CD1c-positive myeloid dendritic cell (primary cell): ENCODE measurements at regions not wholly inside any gene's neighbourhood (a gene's known extent, or its start where the extent isn't known, plus 50 kb on each side); places are given as distances from the start of the nearest gene placed in this dataset.
"Not testable (repeated sequence)": the region's sequence is repeated elsewhere in the genome, so short reads cannot be mapped to it uniquely, and the experiment has no call there.

ENCODE experiments used
- DNase-seq: peaks from one replicate; pipeline ENCODE4 v3.0.0-alpha.2; 2016; ENCODE audit errors: extremely low spot score

DNA sequence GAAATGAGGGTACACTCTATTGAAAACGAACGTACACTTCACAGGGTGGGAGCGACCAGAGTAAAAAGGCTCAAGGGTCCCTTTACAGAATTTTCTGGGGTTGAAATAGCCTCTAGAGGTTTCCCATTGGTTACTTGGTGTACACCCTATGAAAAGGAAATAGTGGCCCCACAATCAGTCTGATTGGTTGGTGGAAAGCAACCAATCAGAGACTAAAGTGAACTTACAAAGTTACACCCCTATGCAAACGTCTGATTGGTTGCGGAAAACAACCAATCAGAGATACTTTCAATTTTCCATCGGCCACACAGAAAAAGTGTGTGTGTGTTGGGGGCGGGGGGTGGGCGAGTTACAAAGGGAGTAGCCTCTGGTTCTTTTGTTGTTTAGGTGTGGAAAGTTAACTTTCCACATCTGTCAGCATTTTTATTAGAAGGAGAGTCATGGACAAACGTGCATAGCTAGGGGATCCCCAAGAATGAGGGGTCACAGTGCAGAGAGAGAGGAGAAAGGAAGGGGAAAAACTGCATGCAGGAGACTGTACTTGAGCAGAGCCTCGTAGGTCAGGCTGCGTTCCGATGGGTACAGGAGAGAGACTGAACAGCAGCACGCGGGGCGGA is 1152.1 kb downstream of the TBC1D22A start:
- DNase-seq: no peak

DNA sequence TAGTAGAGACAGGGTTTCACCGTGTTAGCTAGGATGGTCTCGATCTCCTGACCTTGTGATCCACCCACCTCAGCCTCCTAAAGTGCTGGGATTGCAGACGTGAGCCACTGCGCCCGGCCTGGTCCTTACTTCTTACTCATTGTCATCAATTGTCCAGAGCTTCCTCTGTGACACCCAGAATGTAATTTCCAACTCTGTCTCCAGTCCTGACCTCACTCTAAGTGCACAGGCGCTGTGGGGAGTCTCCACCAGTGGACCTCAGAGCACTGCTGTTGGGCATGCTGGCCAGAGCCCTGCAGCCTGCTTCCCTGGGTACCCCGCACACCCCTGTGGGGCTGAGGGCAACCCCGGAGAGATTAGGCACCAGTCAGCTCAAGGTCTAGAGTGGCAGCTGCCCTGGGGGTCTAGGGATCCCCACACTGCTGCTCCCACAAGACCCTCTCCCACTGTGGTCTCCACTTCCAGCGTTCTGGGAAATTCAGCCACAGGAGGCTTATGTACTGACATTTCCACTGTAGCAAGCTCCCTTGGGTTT is 1140.3 kb downstream of the TBC1D22A start:
- DNase-seq: no peak

GRCh38 chr22:47901911-47902310 is 1139.5 kb downstream of the TBC1D22A start:
- DNase-seq: no peak

GRCh38 chr22:47899894-47900293 is 1137.4 kb downstream of the TBC1D22A start:
- DNase-seq: no peak

DNA sequence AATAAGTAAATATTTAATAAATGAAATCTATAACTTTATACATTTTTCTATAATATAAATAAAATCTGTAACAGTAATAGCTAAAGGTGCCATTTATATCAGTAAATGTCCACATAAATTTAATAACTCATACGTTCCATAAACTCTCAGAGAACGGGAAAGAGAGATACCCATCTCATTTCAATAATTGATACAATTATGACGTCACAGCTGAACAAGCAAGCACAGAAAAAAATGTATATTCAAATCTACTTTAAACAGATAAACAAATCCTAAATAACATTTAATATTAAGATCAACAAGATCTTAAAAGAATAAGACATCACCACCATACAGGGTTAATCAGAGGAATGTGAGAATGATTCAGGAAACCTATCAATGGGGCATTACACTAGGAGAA is 1136.5 kb downstream of the TBC1D22A start:
- DNase-seq: no peak

DNA sequence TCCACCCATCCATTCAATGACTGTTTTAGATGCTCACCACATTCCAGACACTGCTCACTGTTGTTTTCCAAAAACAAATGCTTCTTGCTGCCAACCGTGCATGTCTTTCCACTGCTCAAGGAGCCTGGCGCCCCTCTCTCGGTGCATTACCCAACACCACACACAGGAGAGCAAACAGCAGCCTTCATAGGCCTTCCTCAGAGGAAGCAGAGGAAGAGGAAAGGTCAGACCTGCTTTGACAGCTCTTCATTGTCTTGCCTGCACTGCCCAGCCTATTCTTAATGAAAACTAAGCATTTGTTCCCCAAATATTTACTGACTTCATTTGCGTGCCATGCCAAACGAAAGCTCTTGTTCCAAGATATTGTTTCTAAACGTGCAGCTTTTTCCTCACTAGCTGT is 1129.2 kb downstream of the TBC1D22A start:
- no peak for DNase-seq

DNA sequence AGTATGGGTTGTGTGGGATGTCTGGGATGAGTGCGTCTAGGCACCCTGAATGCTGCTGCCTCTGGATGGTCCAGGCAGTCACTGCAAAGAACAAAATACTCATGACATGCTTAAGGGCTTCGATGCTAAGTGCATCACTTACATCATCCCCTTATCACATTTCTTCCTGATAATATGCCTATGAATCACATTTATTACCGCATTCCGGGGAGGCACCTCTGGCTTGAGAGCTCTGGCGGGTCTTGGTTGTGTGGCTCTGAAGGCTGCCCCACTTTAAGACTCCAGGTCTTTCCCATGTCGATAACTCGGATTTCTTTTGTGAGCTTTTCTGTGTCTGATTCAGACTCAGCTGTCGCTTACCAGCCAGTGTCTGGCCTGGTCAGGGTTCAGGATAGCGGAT is 1126.4 kb downstream of the TBC1D22A start:
- DNase-seq: no peak

DNA sequence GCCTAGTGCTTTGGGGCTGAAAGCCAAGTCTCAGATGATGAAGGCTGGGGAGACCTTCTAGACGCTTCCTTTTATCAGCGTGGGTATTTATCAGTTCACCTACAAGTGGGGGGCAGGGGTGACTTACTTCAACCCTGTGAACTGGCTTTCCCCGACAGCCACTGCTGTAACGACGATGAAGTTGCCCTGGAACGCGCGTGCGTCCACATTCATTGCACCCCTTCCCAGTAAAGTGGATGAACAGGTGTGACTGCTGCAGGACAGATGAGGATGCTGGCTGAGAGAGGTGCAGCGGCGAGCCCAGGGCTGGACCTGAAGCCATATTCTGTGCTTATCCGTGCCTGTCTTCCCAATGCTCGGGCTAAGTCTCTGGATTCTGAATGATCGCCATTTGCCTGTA is 1122.3 kb downstream of the TBC1D22A start:
- no peak for DNase-seq

DNA sequence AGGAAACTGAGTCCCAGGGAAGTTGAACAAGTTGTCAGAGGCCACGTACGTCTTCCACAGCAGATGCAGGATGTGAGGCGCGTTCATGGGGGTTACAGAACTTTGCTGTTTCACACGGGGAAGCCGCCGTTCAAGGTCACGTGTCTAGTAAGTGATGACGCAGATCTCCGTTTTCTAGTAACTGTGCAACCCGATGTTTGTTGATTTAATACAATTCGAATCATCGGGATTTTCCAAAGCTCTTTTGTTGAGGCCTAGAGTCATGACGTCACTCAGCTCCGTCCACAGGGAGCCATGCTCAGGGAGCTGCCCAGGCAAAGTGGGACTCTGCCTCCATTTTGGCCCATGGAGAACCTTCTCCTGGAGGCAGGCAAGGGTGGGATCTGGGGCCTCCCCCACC is 1121.8 kb downstream of the TBC1D22A start:
- no peak for DNase-seq

DNA sequence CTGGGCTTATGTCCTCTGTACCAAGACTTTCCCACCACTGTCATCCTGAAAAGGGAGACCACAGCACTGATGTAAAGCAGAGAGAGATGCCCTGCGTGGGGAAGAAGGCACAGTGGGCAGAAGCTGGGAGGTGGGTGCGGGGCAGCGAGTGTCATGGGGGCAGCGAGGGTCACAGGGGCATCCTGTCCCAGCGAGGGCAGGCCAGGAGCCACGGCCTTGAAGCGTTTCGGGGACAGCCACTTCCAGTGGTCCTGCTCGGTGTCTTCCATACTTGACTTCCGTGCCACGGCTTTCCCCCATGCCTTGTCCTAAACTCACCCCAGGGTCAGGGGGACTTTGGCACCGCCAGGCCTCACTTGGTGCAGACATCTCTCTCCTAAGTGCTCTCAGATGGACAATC is 1121.3 kb downstream of the TBC1D22A start:
- DNase-seq: no peak

GRCh38 chr22:47879346-47879745 is 1116.9 kb downstream of the TBC1D22A start:
- DNase-seq: no peak

GRCh38 chr22:47878460-47878859 is 1116.0 kb downstream of the TBC1D22A start:
- DNase-seq: no peak

DNA sequence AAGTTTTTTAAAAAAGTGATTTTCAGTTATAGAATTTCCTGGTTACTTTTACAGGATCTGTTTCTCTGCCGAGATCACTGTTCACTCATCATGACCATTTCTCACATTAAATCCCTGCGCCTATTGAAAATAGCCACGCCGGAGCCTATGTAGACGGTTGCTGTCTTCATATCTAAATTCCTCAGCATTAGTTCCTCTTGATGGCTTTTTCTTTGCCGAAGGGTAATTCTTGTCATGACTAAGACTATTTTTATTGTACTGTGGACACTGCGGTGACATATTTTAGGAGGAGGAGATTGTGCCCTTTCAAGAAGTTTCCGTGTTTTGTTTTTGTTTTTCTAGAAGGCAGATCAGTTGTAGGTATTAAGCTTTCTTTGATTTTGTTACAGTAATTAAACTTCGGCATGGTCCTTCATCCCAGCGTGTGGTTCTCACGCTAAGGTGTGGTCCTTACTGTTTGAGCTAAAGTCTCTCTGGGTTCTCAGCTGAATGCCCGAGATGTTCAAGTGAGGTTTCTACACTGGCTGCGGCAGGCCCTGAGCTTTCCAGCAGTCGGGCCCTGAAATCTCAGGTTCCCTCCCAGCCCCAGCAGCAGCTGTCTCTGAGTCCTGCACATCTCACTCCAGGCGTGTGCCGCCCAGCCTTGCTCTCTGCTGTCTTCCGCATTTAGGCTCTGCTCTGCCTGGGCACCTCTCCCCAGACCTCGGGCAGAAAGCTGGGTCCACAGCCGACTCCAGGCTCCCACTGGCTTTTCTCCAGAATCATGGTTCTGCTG is 1110.5 kb downstream of the TBC1D22A start:
- no peak for DNase-seq

- no peak for DNase-seq
Observed at GRCh38 chr22:47865626-47866025, 1103.2 kb downstream of the TBC1D22A start.

GRCh38 chr22:47862394-47862793 is 1099.9 kb downstream of the TBC1D22A start:
- DNase-seq: no peak

GRCh38 chr22:47860907-47861306 is 1098.5 kb downstream of the TBC1D22A start:
- not testable (repeated sequence) for DNase-seq

DNA sequence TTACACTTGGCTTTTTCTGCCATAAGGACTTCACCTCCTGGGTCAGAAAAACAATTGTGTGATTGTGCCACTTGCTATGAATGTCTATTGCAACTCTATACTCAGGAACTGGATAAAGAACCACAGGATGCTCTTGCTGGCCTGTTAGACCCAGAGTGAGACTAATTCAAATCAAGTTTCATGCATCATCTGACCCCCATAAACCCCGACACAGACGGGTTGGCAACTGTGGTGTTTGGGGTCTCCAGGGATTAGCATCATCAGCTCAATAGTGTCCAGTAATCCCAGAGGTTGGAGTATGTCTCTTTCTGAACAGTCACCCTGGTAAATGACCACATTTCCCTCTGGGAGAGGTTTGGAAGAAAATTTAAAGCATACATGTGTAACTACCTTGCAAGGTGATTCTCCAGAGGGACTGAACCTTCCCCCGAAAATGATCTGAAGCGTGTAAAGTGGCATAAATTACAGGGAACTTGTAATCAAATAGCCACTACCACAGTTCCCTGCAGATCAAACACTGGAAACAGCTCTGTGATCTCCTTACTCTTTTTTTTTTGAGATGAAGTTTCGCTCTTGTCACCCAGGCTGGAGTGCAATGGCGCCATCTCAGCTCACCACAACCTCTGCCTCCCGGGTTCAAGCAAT is 1097.6 kb downstream of the TBC1D22A start:
- DNase-seq: no peak

DNA sequence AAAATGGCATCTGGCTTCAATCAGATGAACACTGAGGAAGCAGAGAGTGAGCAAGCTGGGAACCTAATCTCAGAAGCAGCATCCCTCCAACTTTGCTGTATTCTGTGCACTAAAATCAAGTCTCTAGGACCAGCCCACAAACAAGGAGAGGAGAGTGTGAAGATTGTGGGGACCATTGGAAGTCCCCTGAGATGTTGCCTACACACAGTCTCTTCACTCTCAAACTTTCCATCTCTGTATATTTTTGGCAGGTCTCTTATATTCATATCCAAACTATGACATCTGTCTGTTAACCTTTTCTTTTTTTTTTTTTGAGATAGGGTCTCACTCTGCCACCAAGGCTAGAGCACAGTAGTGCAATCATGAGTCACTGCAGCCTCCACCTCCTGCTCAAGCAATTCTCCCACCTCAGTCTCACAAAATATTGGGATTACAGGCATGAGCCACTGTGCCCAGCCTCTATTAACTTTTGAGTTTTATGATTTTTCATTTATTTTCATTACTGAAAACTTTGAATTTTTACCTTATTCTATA is 1096.4 kb downstream of the TBC1D22A start:
- DNase-seq: no peak

GRCh38 chr22:47854680-47855079 is 1092.2 kb downstream of the TBC1D22A start:
- DNase-seq: no peak

- DNase-seq: no peak
Observed at GRCh38 chr22:47854251-47854650, 1091.8 kb downstream of the TBC1D22A start.

- DNase-seq: no peak
Observed at GRCh38 chr22:47853750-47854149, 1091.3 kb downstream of the TBC1D22A start.

- DNase-seq: no peak
Observed at GRCh38 chr22:47851586-47851985, 1089.1 kb downstream of the TBC1D22A start.
